ENCODE measurements at regions not wholly inside any gene's neighbourhood (a gene's known extent, or its start where the extent isn't known, plus 50 kb on each side); places are given as distances from the start of the nearest gene placed in this dataset.
"Not testable (repeated sequence)": the region's sequence is repeated elsewhere in the genome, so short reads cannot be mapped to it uniquely, and the experiment has no call there.

- DNase-seq (ENCODE audit: low spot score in 2 of 2) = no peak
- peaks cover 13% of the 10 kb centered on the region; the same call in 1 of the 2 replicates for H3K27me3 ChIP-seq (ENCODE audit: low read depth)
- no peaks in the 10 kb centered on the region for H3K36me3 ChIP-seq (replicated peaks)
- no peak overlapping the region for H3K4me3 ChIP-seq
- no peaks in the 10 kb centered on the region for H3K4me1 ChIP-seq
- in situ Hi-C loops (cut with MboI; ENCODE audit: low sequenced_read_pairs) = no loop called here
- H3K9me3 ChIP-seq = no peaks in the 10 kb centered on the region
These were observed 126.7 kb upstream of the TMEM260 start for GRCh38 chr14:56452940-56453339.

DNA sequence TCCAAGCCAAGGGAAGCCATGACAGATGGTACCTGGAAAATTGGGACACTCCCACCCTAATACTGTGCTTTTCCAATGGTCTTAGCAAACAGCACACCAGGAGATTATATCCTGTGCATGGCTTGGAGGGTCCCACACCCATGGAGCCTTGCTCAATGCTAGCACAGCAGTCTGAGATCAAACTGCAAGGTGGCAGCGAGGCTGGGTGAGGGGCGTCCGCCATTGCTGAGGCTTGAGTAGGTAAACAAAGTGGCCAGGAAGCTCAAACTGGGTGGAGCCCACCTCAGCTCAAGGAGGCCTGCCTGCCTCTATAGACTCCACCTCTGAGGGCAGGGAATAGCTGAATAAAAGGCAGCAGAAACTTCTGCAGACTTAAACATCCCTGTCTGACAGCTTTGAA, 124.9 kb upstream of the TMEM260 start:
- DNase-seq (ENCODE audit: low spot score in 2 of 2); H3K4me3 ChIP-seq; H3K9me3 ChIP-seq; H3K4me1 ChIP-seq; in situ Hi-C loops (cut with MboI; ENCODE audit: low sequenced_read_pairs); H3K36me3 ChIP-seq (replicated peaks): not testable (repeated sequence)
- peaks cover 13% of the 10 kb centered on the region; the same call in 1 of the 2 replicates for H3K27me3 ChIP-seq (ENCODE audit: low read depth)

DNA sequence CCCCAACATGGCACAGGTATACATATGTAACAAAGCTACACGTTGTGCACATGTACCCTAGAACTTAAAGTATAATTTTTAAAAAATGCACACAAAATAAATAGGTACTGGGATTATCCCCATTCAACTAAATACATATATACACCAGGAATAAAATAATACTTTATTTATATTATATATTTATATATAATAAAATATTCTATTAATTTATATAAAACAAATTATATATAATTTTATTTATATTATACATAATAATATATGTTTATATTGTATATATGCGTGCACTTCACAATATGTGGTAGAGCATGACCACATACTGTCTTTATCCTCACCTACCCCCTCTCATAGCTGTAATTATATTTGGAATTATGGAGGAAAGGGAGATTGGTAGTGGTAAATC, 119.1 kb upstream of the TMEM260 start:
- Histone ChIP-seq H3K4me3 (no peak overlapping the region), H3K4me1 (no peaks in the 10 kb centered on the region), H3K36me3 (replicated peaks) (no peaks in the 10 kb centered on the region), H3K27me3 (ENCODE audit: low read depth) (peaks cover 4% of the 10 kb centered on the region; the same call in 1 of the 2 replicates), H3K9me3 (no peaks in the 10 kb centered on the region)
- no peak for DNase-seq (ENCODE audit: low spot score in 2 of 2)
- in situ Hi-C loops (cut with MboI; ENCODE audit: low sequenced_read_pairs) = no loop called here

- H3K4me1 ChIP-seq = no peaks in the 10 kb centered on the region
- no peak overlapping the region for H3K4me3 ChIP-seq
- DNase-seq (ENCODE audit: low spot score in 2 of 2) = no peak
- in situ Hi-C loops (cut with MboI; ENCODE audit: low sequenced_read_pairs) = no loop called here
- no peaks in the 10 kb centered on the region for H3K9me3 ChIP-seq
- peaks cover 4% of the 10 kb centered on the region; the same call in 1 of the 2 replicates for H3K27me3 ChIP-seq (ENCODE audit: low read depth)
- no peaks in the 10 kb centered on the region for H3K36me3 ChIP-seq (replicated peaks)
These were observed 118.0 kb upstream of the TMEM260 start for GRCh38 chr14:56461276-56462275.

GRCh38 chr14:56463271-56463890, 116.2 kb upstream of the TMEM260 start:
- no peak overlapping the region for H3K4me3 ChIP-seq
- no peaks in the 10 kb centered on the region for H3K9me3 ChIP-seq
- in situ Hi-C loops (cut with MboI; ENCODE audit: low sequenced_read_pairs) = no loop called here
- H3K4me1 ChIP-seq = no peaks in the 10 kb centered on the region
- no peak for DNase-seq (ENCODE audit: low spot score in 2 of 2)
- H3K36me3 ChIP-seq (replicated peaks) = no peaks in the 10 kb centered on the region
- peaks cover 4% of the 10 kb centered on the region; the same call in 1 of the 2 replicates for H3K27me3 ChIP-seq (ENCODE audit: low read depth)

- Histone ChIP-seq H3K4me3 (no peak overlapping the region), H3K27me3 (ENCODE audit: low read depth) (no peaks in the 10 kb centered on the region), H3K36me3 (replicated peaks) (no peaks in the 10 kb centered on the region), H3K4me1 (no peaks in the 10 kb centered on the region), H3K9me3 (no peaks in the 10 kb centered on the region)
- no peak for DNase-seq (ENCODE audit: low spot score in 2 of 2)
- in situ Hi-C loops (cut with MboI; ENCODE audit: low sequenced_read_pairs) = loop anchor here (10.0 kb wide), 1 partner anchor 766 kb away; no protein-coding TSS in a partner anchor
These were observed 108.5 kb upstream of the TMEM260 start for GRCh38 chr14:56471056-56471455.

DNA sequence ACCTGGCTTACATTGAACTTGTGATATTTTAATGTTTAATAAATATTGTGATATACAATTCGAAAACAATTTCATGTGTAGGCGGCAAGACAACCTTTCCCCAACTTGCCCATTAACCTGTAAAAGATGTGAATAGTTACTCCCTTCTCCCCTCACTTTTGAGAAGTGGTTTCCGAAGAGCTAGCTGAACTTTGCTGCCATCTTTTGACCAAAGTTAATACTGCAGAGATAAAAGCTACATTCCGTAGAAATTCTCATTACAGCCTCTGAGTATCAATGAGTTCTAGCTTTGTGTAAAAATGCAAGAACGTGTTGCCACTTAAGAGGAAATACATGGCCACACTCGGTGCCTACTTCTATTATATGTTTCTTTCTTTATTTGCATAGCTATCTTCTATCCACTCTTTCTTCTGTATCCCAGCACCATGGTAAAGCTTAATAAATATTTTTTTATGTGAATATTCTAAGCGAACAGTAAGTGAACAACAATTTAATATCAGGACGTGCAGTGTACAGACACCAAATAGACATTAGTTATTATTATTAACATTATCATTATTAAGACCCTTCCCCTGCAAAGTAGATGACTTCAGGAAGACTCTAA, 105.1 kb upstream of the TMEM260 start:
- Histone ChIP-seq H3K36me3 (replicated peaks) (no peaks in the 10 kb centered on the region), H3K4me3 (no peak overlapping the region), H3K27me3 (ENCODE audit: low read depth) (no peaks in the 10 kb centered on the region), H3K4me1 (no peaks in the 10 kb centered on the region), H3K9me3 (no peaks in the 10 kb centered on the region)
- DNase-seq (ENCODE audit: low spot score in 2 of 2) = peak; percentile 23 to 62
- in situ Hi-C loops (cut with MboI; ENCODE audit: low sequenced_read_pairs) = loop anchor here (10.0 kb wide), 1 partner anchor 770 kb away; no protein-coding TSS in a partner anchor

DNA sequence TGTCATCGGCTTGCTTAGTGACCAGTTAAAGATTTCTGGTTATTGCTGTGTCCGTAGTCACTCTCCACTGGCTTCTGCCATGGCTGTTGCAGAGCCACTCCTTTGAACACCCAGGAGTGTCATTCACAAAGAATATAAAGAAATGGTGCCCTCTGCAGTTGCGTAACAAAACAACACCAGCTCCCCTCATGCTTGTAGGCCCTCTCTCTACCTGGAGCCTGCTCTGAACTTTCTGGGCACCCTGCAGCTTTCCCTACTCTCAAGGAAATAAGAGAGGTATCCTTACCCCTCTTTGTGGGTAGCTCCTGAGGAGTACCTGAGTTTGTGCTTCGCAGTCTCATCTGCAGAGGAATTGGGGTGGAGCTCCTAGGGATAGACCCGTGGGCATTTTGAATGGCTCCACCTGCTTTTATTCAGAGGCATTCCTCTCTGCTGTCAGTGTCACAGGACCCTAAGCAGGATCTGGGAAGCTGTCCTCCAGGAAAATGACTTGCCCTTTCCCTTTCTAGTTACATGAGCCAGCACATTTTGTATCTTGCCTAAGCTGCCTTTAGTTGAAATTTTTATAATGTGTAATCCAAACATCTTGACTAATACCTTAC, 97.2 kb upstream of the TMEM260 start:
- Histone ChIP-seq H3K27me3 (ENCODE audit: low read depth) (peaks cover 8% of the 10 kb centered on the region), H3K9me3 (no peaks in the 10 kb centered on the region), H3K4me3 (no peak overlapping the region), H3K4me1 (no peaks in the 10 kb centered on the region), H3K36me3 (replicated peaks) (no peaks in the 10 kb centered on the region)
- in situ Hi-C loops (cut with MboI; ENCODE audit: low sequenced_read_pairs) = loop anchor here (10.0 kb wide), 1 partner anchor 1048 kb away; no protein-coding TSS in a partner anchor
- peak; percentile 52 to 59 for DNase-seq (ENCODE audit: low spot score in 2 of 2)

DNA sequence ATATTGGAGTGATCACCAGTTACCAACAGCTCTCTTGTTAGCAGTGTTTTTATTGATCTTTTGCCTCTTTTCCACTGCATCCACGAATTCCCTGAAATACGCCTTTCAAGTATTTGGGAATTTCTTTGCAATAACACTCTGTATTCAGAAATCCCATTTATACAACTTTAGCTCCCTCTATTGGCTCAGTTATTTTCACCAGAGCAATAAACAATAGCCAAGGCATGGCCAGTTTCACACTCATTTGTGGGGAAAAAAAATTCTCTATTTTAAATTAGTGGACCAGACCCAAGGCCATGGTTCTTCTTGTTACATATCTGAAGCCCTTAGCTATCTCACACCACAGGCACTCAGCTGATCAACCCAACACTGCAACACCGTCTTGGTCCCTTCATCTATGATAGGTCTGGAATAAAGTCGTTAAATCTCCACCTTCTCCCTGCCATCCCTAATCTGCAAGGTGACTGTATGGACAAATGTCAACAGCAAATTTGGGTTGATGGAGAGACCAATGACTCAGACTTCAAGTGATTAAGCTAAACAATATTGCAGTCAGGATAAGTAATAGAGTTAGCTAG, 92.4 kb upstream of the TMEM260 start:
- peak in 1 of 2 experiments; percentile 49 for DNase-seq (ENCODE audit: low spot score in 2 of 2)
- Histone ChIP-seq H3K9me3 (no peaks in the 10 kb centered on the region), H3K36me3 (replicated peaks) (no peaks in the 10 kb centered on the region), H3K4me1 (peaks cover 6% of the 10 kb centered on the region), H3K27me3 (ENCODE audit: low read depth) (no peaks in the 10 kb centered on the region; the same call in 1 of the 2 replicates), H3K4me3 (no peak overlapping the region)
- in situ Hi-C loops (cut with MboI; ENCODE audit: low sequenced_read_pairs) = loop anchor here (10.0 kb wide), 1 partner anchor 1052 kb away; no protein-coding TSS in a partner anchor

- no peaks in the 10 kb centered on the region for H3K9me3 ChIP-seq
- in situ Hi-C loops (cut with MboI; ENCODE audit: low sequenced_read_pairs) = loop anchor here (10.0 kb wide), 1 partner anchor 1053 kb away; no protein-coding TSS in a partner anchor
- peaks cover 6% of the 10 kb centered on the region for H3K4me1 ChIP-seq
- H3K4me3 ChIP-seq = no peak overlapping the region
- no peak for DNase-seq (ENCODE audit: low spot score in 2 of 2)
- no peaks in the 10 kb centered on the region for H3K36me3 ChIP-seq (replicated peaks)
- no peaks in the 10 kb centered on the region; the same call in 1 of the 2 replicates for H3K27me3 ChIP-seq (ENCODE audit: low read depth)
These were observed 91.8 kb upstream of the TMEM260 start for GRCh38 chr14:56487761-56488160.

DNA sequence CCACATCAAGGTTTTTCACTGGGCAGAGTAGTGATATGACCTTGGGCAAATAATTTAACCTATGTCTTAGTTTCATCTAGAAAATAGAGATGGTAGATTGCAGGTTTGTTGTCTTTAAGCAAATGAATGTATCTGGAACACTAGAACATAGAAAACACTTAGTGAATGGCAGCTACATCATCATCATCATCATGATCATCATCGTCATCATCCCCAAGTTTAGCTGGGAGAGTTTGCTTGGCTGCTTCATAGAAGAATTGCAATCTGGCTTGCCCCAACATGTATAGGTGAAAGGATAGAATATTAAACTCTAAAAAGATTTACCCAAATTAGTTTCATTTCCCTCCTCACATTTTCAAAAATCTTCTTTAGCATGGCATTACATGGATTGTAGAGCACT, 91.3 kb upstream of the TMEM260 start:
- Histone ChIP-seq H3K36me3 (replicated peaks) (no peaks in the 10 kb centered on the region), H3K4me3 (no peak overlapping the region), H3K4me1 (peaks cover 6% of the 10 kb centered on the region), H3K27me3 (ENCODE audit: low read depth) (no peaks in the 10 kb centered on the region; the same call in 1 of the 2 replicates), H3K9me3 (no peaks in the 10 kb centered on the region)
- in situ Hi-C loops (cut with MboI; ENCODE audit: low sequenced_read_pairs) = loop anchor here (10.0 kb wide), 1 partner anchor 1054 kb away; no protein-coding TSS in a partner anchor
- no peak for DNase-seq (ENCODE audit: low spot score in 2 of 2)

GRCh38 chr14:56490379-56490778, 89.2 kb upstream of the TMEM260 start:
- Histone ChIP-seq H3K4me3 (no peak overlapping the region), H3K4me1 (peaks cover 6% of the 10 kb centered on the region), H3K36me3 (replicated peaks) (no peaks in the 10 kb centered on the region), H3K27me3 (ENCODE audit: low read depth) (peaks cover 5% of the 10 kb centered on the region; the same call in 1 of the 2 replicates), H3K9me3 (no peaks in the 10 kb centered on the region)
- in situ Hi-C loops (cut with MboI; ENCODE audit: low sequenced_read_pairs) = loop anchor here (5.0 to 10.0 kb wide), 2 partner anchors 692 to 824 kb away; no protein-coding TSS in a partner anchor
- peak in 1 of 2 experiments; percentile 46 for DNase-seq (ENCODE audit: low spot score in 2 of 2)
